Testis (tissue), 2 donors: ENCODE measurements at regions not wholly inside any gene's neighbourhood (a gene's known extent, or its start where the extent isn't known, plus 50 kb on each side); places are given as distances from the start of the nearest gene placed in this dataset.
"Not testable (repeated sequence)": the region's sequence is repeated elsewhere in the genome, so short reads cannot be mapped to it uniquely, and the experiment has no call there.

Experiments used
- DNase-seq: peaks from one replicate; pipeline ENCODE4 v3.0.0-alpha.2; 2019
- H3K27ac ChIP-seq, 2 donors: fragments of 200-600 bp; sonication (generic); one replicate each; pipeline ENCODE4 v1.5.1; 2019
- H3K27me3 ChIP-seq: fragments of 200-600 bp; sonication (generic); one replicate; pipeline ENCODE4 v1.5.1; 2019
- H3K36me3 ChIP-seq: fragments of 200-600 bp; sonication (generic); one replicate; pipeline ENCODE4 v1.5.1; 2017; ENCODE audit warnings: low read depth; ENCODE audit errors: missing control alignments
- H3K4me1 ChIP-seq: fragments of 200-600 bp; sonication (generic); one replicate; pipeline ENCODE4 v1.5.1; 2019
- H3K4me3 ChIP-seq, 2 donors: fragments of 200-600 bp; sonication (generic); one replicate each; pipeline ENCODE4 v1.5.1; 2017 to 2019
- H3K9me3 ChIP-seq: fragments of 200-600 bp; sonication (generic); one replicate; pipeline ENCODE4 v1.5.1; 2017
- POLR2A ChIP-seq: fragments of 450-650 bp; IDR thresholded peaks from one replicate; pipeline ENCODE4 v1.6.1; 2017; ENCODE audit warnings: antibody characterized with exemption, mild to moderate bottlenecking, moderate library complexity
- WGBS, 2 donors: methylation state at CpG; one replicate each; pipeline ENCODE4 v1.1.5; 2018; 5-methylcytosine and 5-hydroxymethylcytosine counted together
- intact Hi-C: fragments of 100-400 bp; cut with DNase I; formaldehyde crosslinking; loops from one replicate; pipeline ENCODE4 v1.15.1; 2023; ENCODE audit warnings: low total_unique reads
- small RNA-seq, 2 donors: library from RNA; depleted of rRNA; stranded (forward); fragments of <200 nt; gene quantifications; one replicate each; pipeline ENCODE3, GENCODE V24; 2016
- TF ChIP-seq, protein P1 (sequence below), 3 experiments: fragments of 450-650 bp in 2 of 3; fragments of 200-600 bp in 1 of 3; sonication (generic) in 1 of 3; IDR thresholded peaks; one replicate each; pipeline ENCODE4 v1.5.1; 2016 to 2019; ENCODE audit warnings: antibody characterized with exemption in 3 of 3, mild to moderate bottlenecking in 2 of 3, moderate library complexity in 1 of 3

DNA sequence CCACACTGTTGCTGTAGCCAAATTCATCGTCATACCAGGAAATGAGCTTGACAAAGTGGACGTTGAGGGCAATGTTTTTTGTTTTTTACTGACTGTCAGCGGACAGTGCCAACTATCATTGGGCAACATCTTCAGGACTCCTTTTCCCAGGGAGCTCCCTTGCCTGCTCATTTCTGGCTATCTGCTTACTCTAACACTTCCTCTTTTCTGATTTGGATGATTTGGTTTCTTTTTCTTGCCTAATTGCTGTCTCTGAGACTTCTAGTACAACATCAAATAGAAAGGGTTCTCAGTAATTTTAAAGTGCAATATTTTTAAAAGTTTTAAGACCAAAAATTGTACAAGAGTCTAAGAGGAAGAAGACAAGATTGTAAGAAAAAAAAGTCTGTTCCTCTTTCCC, 92.0 kb upstream of the KLHL4 start:
- DNase-seq, result no peak
- Histone ChIP-seq H3K27ac (no peak overlapping the region), H3K9me3 (no peaks in the 10 kb centered on the region), H3K4me3 (no peak overlapping the region), H3K27me3 (no peaks in the 10 kb centered on the region), H3K36me3 (no peaks in the 10 kb centered on the region), H3K4me1 (no peaks in the 10 kb centered on the region)
- 69 to 93% methylated on average over 3 of the region's 3 CpGs for WGBS, 2 donors
- intact Hi-C loops, result no loop called here
- TF ChIP-seq, protein P1, sequence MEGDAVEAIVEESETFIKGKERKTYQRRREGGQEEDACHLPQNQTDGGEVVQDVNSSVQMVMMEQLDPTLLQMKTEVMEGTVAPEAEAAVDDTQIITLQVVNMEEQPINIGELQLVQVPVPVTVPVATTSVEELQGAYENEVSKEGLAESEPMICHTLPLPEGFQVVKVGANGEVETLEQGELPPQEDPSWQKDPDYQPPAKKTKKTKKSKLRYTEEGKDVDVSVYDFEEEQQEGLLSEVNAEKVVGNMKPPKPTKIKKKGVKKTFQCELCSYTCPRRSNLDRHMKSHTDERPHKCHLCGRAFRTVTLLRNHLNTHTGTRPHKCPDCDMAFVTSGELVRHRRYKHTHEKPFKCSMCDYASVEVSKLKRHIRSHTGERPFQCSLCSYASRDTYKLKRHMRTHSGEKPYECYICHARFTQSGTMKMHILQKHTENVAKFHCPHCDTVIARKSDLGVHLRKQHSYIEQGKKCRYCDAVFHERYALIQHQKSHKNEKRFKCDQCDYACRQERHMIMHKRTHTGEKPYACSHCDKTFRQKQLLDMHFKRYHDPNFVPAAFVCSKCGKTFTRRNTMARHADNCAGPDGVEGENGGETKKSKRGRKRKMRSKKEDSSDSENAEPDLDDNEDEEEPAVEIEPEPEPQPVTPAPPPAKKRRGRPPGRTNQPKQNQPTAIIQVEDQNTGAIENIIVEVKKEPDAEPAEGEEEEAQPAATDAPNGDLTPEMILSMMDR (IDR thresholded peaks at IDR 0.05), result no peak
- no peak for TF ChIP-seq POLR2A

- no peaks in the 10 kb centered on the region for H3K4me1 ChIP-seq
- WGBS, 2 donors, result 72 to 73% methylated on average over 4 of the region's 4 CpGs
- H3K27me3 ChIP-seq, result no peaks in the 10 kb centered on the region
- no peak overlapping the region for H3K27ac ChIP-seq
- DNase-seq, result no peak
- TF ChIP-seq, protein P1 (IDR thresholded peaks at IDR 0.05), result no peak
- no peak for TF ChIP-seq POLR2A
- H3K4me3 ChIP-seq, result no peak overlapping the region
- intact Hi-C loops, result no loop called here
- H3K9me3 ChIP-seq, result no peaks in the 10 kb centered on the region
- no peaks in the 10 kb centered on the region for H3K36me3 ChIP-seq
Measured at GRCh38 chrX:87434618-87435017, 83.0 kb upstream of the KLHL4 start.

DNA sequence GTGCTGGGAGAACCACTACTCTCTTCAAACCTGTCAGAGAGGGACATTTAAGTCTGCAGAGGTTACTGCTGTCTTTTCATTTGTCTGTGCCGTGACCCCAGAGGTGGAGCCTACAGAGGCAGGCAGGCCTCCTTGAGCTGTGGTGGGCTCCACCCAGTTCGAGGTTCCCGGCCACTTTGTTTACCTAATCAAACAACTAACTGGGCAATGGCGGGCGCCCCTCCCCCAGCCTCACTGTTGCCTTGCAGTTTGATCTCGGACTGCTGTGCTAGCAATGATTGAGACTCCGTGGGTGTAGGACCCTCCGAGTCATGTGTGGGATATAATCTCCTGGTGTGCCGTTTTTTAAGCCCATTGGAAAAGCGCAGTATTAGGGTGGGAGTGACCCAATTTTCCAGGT, 69.0 kb upstream of the KLHL4 start:
- H3K9me3 ChIP-seq, H3K4me1 ChIP-seq, H3K36me3 ChIP-seq, H3K27me3 ChIP-seq, DNase-seq, H3K27ac ChIP-seq, intact Hi-C loops, H3K4me3 ChIP-seq: not testable (repeated sequence)
- WGBS, 2 donors, result 89 to 90% methylated on average over 5 to 7 of the region's 10 CpGs

DNA sequence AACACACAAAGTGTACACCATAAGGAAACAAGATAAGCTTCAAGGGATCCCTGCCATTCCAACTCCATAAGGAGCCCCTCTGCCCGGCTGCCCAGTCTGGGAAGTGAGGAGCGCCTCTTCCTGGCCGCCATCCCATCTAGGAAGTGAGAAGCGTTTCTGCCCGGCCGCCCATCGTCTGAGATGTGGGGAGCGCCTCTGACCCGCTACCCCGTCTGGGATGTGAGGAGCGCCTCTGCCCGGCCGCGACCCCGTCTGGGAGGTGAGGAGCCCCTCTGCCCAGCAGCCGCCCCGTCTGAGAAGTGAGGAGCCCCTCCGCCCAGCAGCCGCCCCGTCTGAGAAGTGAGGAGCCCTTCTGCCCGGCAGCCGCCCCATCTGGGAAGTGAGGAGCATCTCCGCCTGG, 51.8 kb upstream of the KLHL4 start:
- DNase-seq, H3K36me3 ChIP-seq, H3K4me3 ChIP-seq, H3K4me1 ChIP-seq, H3K27ac ChIP-seq, intact Hi-C loops, H3K27me3 ChIP-seq, H3K9me3 ChIP-seq: not testable (repeated sequence)
- WGBS, 2 donors, result 77 to 81% methylated on average over 6 to 10 of the region's 23 CpGs

Small RNAs in the stretch of these regions (small RNA-seq; reads per million reads assigned to genes)
- 0 reads per million in 2 donors for gene Z96811.1
